ENCODE measurements at regions not wholly inside any gene's neighbourhood (a gene's known extent, or its start where the extent isn't known, plus 50 kb on each side); places are given as distances from the start of the nearest gene placed in this dataset.

GRCh38 chr13:42380420-42381164 lies 108.6 kb downstream of the AKAP11 start:
- TF ChIP-seq CTCF (conservative IDR thresholded peaks at IDR 0.05; ENCODE audit: low read depth, low read length) = no peak
- no peak for TF ChIP-seq EZH2phosphoT487 (IDR thresholded peaks at IDR 0.05; ENCODE audit: borderline replicate concordance, low read length)
- TF ChIP-seq EZH2 (IDR thresholded peaks at IDR 0.05; ENCODE audit: low read length, unreplicated experiment) = no peak
